Spleen (tissue), 7 donors: ENCODE measurements at regions not wholly inside any gene's neighbourhood (a gene's known extent, or its start where the extent isn't known, plus 50 kb on each side); places are given as distances from the start of the nearest gene placed in this dataset.

ENCODE experiments used
- CTCF ChIP-seq, 11 experiments: fragments of 200-600 bp in 7 of 11; fragments of 450-650 bp in 4 of 11; sonication (generic) in 4 of 11; IDR thresholded peaks in 8 of 11; conservative IDR thresholded peaks in 3 of 11; 1 replicate in 7 of 11; 2 replicates in 4 of 11; pipeline versions ENCODE4 v1.4.0 to v1.8.0; 2016 to 2021; ENCODE audit warnings: antibody characterized with exemption in 11 of 11, inconsistent platforms in 4 of 11, mild to moderate bottlenecking in 1 of 11
- POLR2A ChIP-seq, 3 donors: fragments of 450-650 bp; IDR thresholded peaks; one replicate each; pipeline ENCODE4 v1.5.1; 2017; ENCODE audit warnings: antibody characterized with exemption in 3 of 3, mild to moderate bottlenecking in 1 of 3
- donor health status: DM: no; HTN: no; CAD: no; lungs with moderate emphysema.
- donor health status: DM: no; HTN: no; CAD: no.
- donor health status: DM: no; HTN: no; CAD: no.

DNA sequence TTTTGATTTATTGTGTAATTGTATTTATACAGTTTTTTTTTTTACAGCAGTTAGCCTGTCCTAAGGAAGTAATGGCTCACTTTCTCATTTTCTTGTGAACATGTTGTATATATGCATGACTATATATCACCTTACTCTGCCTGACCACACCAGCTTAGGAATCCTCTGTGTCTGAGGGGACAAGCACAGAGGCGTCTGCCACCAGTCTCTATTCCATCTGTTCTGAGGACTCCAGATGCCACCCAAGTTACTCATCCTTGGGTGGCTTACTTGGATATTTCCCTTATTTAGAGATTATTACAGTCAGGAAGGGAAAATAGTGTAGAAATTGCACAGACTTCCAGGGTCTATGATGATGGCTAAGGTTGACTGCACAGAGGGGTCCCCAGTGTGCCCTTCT, 256.3 kb upstream of the C9orf72 start:
- TF ChIP-seq CTCF (IDR thresholded peaks at IDR 0.05 in 8 of 11, conservative IDR thresholded peaks at IDR 0.05 in 3 of 11) = no peak
- no peak for TF ChIP-seq POLR2A (IDR thresholded peaks at IDR 0.05)
